D721Med (cell line): ENCODE measurements at regions not wholly inside any gene's neighbourhood (a gene's known extent, or its start where the extent isn't known, plus 50 kb on each side); places are given as distances from the start of the nearest gene placed in this dataset.

Source experiments
- DNase-seq: peaks from one replicate; pipeline ENCODE4 v3.0.0; 2011; ENCODE audit warnings: low spot score; ENCODE audit not compliant: insufficient read length
- FAIRE-seq: peaks from 2 replicates; lab custom pipeline; 2011; peaks lifted over from hg19 to GRCh38; lab: Jason Lieb, UNC
- TF ChIP-seq, protein P1 (sequence below): IDR thresholded peaks from 2 replicates; pipeline ENCODE4 v1.5.1; 2012; ENCODE audit warnings: mild to moderate bottlenecking, control low read depth; ENCODE audit not compliant: insufficient read depth; ENCODE audit errors: missing control alignments

DNA sequence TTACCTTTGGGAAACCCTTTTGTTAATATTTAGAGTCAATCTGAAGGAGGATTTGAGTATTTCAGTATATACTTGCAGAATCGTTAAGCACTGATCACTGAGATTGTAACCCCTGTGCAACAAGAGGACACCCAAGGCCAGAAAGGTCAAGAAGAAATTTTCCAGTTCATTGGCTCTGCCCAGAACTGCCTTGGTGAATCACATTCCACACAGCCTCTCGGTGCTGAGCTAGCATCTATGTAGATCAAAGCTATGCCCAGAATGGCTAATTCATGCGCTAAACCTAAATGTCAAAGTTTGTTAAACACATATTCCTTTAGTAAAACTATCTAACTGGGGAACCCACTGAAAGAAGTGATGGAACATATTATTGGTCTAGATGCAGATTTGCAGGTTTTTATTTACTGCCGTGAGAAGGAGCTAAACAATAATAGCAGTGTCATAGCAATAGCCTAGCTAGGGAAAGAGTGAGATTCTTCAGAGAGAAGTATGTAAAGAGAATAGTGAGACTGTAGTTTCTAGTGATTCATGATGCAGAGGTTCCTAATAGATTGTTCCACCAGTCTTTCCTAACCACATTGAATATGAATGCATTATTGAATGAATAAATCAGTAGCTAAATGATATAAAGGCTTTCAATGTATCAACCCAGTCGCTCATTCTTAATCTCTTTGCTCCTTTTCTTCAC, 423.2 kb upstream of the CRIM1 start:
- FAIRE-seq (no peak), DNase-seq (no peak)
- TF ChIP-seq, protein P1, sequence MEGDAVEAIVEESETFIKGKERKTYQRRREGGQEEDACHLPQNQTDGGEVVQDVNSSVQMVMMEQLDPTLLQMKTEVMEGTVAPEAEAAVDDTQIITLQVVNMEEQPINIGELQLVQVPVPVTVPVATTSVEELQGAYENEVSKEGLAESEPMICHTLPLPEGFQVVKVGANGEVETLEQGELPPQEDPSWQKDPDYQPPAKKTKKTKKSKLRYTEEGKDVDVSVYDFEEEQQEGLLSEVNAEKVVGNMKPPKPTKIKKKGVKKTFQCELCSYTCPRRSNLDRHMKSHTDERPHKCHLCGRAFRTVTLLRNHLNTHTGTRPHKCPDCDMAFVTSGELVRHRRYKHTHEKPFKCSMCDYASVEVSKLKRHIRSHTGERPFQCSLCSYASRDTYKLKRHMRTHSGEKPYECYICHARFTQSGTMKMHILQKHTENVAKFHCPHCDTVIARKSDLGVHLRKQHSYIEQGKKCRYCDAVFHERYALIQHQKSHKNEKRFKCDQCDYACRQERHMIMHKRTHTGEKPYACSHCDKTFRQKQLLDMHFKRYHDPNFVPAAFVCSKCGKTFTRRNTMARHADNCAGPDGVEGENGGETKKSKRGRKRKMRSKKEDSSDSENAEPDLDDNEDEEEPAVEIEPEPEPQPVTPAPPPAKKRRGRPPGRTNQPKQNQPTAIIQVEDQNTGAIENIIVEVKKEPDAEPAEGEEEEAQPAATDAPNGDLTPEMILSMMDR = no peak

DNA sequence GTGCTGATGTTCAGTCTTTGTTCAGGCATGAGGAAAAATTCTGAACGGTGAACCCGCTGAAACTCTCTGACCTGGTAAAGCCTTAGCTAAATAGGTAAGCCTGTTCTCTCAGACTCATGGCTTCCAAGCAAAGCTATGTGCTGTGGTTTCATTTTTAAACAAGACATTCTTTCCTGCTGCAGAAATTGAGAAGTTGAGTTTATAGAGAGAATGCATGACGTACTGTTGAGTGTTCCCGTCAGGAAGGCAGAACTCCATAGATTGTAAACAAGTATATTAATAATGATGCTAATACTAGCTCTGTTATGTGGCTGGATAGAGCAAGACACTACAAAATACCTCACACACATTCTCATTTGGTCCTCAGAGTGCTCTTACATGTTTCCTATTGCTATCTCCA, 424.0 kb upstream of the CRIM1 start:
- FAIRE-seq (no peak), DNase-seq (no peak)
- TF ChIP-seq, protein P1 = no peak

DNA sequence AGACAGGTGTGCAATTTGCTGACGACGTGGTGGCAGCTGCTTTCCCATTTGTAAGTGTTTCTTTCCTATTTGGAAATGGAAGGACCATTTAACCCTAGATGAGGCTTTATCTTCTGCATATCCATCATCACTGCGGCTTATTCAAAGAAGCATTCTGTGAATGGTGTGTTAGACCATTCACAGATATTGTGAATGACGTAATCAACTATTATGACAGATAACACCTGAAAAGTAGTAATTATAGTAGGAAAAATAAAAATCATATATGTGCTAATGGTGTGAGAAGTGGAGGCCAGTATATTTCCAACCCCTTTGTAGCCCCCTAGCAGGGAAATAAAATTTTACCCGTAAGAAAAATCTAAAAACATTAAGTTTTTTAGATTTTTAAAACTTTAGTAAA, 424.5 kb upstream of the CRIM1 start:
- DNase-seq (no peak), FAIRE-seq (no peak)
- TF ChIP-seq, protein P1 = no peak

DNA sequence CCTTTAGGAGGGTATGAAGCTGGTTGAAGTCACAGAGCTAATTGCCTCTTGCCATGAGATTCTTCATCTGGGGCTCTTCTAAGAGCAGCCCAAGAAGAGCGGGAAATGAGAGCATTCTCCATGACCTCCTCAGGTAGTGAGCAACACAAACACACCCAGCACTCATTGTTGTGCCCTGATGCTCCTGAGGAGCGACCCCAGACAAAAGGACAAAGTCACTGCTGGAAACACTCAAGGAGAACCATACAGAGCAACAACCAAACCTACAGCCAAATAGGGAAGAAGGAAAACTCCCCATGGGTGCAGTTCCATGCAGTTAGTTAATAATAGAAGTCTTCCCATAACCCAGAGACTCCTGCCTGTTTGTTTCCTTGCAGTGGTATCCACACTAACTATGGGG, 426.0 kb upstream of the CRIM1 start:
- TF ChIP-seq, protein P1 = no peak
- no peak for DNase-seq
- no peak for FAIRE-seq

DNA sequence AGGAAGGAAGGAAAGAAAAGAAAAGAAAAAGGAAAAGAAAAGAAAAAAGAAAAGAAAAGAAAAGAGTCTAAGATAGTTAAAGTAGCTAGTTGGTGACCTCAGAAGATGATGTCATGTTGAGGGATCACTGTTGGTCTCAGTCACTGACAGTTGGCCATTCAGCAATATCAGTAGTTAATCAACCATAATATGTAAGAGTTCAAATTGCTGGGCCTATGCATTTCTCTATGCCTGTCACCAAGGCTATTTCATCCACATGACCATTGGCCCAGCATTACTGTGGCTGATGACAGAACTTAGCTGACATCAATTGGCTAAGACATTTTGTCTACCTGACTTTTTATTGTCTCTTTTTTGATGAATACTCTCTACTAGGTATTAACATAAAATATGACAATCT, 435.5 kb upstream of the CRIM1 start:
- no peak for FAIRE-seq
- TF ChIP-seq, protein P1 = no peak
- no peak for DNase-seq

DNA sequence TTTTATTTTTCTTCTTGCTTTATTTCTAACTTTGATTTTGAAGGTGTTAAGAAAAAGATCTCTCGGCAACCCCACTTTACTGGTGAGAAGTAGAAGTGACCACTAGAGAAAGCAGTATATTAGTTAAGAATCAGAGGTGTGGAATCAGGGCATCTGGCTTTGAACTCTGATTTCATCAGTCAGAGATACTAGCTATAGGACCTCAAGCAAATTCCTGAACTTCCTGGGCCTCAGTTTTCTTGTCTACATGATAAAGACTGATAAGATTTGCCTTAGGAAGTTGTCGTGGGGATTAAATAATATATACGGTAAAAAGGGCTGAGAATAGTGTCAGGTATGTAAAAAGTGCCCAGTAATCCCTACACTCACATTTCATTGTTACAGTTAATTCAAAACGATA, 440.3 kb upstream of the CRIM1 start:
- TF ChIP-seq, protein P1 = no peak
- no peak for DNase-seq
- no peak for FAIRE-seq

DNA sequence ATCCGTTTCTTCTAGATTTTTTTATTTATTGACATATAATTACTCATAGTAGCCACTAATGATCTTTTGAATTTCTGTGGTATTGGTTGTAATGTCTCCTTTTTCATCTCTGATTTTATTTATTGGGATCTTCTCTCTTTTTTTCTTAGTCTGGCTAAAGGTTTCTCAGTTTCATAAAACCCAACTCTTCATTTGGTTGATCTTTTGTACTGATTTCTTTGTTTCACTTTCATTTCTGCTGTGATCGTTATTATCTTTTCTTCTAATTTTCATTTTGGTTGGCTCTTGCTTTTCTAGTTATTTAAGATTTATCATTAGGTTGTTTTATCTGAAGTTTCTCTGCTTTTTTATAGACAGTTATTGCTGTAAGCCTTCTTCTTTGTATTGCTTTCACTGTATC, 463.6 kb upstream of the CRIM1 start:
- FAIRE-seq (no peak), DNase-seq (no peak)
- TF ChIP-seq, protein P1 = no peak
